Fibroblast of skin of abdomen (primary cell): ENCODE measurements at regions not wholly inside any gene's neighbourhood (a gene's known extent, or its start where the extent isn't known, plus 50 kb on each side); places are given as distances from the start of the nearest gene placed in this dataset.
"Not testable (repeated sequence)": the region's sequence is repeated elsewhere in the genome, so short reads cannot be mapped to it uniquely, and the experiment has no call there.

Source experiments
- DNase-seq: peaks from one replicate; pipeline ENCODE4 v3.0.0-alpha.2; 2013

DNA sequence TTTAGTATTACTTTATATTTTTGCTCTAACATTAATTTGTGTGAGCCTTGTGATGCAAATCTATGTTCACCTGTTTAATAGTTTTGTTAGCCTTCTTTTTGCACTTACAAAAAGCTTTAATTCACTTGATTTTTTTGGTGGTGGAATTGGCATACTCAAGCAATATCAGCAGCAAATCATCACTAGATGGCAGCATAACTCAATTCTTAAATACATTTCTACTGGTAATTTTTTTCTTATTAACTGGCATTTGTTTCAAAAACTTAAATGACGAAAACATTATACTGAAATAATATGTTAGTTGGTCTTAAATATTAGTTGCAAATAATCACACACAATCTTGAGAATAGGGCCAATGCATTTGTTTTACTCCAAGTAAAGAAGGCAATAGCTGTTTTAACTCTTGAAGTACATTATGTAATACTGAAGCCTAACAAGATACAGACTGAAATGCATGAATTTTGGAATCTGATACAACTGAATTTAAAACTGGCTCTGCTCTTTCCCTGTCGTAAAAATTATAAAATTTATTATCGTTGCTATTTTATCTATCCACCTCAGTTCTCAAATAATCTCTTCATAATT is 151.5 kb downstream of the ATXN7L3B start:
- peak; percentile 37 for DNase-seq

DNA sequence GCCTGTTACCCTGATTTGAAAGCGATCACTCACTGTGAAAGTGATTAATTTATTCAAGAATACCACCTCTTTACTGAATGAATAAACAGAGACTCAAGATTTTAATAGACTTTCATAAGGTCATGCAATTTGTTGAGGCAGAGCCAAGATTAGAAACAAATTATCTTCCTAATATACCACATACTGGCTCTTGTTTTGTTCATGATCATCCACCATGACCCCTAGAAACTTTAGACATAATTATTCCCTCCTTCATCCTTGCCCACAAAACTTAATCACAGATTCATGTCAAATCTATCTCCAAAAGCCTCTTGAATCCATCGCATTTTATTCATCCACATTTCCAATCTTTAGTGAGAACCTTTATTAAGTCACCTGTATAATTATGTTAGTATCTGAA is 152.3 kb downstream of the ATXN7L3B start:
- DNase-seq = no peak

DNA sequence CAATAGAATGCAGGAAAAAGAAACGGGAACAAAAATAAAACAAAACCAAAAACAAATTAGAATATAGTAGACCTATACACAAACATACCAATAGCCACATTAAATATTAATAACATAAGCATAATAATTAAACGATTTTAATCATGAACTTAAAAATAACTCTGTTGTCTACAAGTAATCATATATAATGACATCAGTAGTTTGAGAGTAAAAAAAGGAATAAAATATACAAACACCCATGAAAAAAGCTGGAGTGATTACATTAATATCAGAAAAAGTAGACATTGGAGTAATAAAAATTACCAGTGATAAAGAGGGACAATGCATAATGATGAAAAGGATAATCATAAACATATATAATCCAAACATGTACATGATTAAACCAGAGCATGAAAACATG is 181.8 kb downstream of the ATXN7L3B start:
- DNase-seq = no peak

DNA sequence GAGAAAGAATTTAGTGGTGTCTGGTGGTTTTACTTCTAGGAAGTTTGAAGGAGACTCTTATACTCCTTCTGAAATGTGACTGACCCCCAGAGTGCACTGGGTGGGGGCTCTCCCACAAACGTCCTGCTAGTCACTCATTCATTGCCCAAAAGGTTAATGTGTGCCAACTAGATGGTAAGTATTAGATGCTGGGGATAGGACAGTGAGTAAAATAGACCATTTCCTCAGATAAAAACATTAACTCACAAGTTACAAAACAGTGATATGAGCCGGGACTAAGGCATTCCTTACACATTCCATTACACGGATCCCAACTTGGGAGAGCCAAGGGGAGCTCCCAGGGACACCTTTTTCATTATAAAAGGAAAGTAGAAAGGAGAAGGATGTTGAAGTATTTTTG is 185.1 kb downstream of the ATXN7L3B start:
- DNase-seq = peak; percentile 1

DNA sequence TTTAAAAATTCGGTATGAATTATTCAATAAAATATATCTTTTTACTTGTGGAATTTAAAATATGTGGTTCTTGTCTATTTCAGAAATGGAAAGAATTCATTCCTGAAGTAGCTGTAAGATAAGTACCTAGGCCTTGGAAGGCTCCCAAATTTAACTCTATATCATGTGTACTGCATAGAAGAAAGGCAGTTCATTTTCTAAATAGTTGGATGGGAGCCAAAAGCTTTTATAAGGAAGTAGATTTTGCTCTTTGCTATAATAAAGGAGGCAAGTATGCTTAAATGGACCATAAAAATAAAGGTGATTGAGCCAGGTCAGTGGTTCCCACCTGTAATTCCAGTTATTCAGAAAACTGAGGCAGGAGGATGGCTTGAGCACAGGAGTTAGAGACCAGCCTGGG is 187.5 kb downstream of the ATXN7L3B start:
- peak; percentile 75 for DNase-seq

DNA sequence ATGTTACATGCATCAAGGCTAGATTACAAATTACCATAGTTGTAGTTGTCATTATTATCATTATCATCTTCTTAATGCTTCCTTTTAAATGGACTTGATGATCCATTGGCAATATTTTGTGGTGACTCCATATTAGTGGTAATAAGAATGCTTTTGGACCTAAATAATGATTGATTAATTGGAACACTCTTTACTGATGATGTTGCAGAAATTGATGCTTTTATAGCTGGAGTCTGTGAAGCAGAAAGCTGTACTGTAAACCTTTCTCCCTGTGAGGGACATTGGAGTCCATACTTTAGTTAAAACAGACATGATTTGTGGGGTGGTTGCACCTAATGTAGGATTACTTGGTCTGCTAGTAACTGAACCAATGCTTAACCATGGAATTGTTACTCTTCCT is 190.4 kb downstream of the ATXN7L3B start:
- DNase-seq = no peak

DNA sequence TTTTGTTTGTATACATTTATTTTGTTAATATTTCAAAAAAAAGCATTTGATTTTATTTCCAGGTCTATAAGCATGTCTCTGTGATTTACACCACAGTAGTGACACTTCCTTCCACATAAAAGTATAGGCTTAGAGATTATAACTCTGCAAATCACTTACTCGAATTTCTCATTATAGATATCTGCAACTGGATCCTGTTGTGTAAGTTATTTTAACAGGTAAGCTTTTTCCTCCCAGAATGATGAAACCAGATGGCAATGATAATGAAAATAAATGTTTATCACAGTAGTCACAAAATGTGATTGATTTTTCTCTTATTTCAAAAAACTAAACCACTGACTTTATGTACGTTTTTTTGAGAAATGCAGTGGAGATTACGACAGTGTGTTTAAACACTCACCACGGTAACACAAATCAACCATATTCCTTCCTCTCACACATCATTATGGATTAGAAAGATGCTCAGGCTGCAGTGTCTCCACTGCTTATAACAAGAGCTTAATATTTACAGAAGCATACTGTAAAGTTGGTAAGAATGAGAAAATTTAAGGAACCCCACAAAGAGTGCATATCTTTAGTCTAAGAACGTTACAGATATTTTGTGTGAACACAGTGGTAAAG is 194.6 kb downstream of the ATXN7L3B start:
- no peak for DNase-seq

DNA sequence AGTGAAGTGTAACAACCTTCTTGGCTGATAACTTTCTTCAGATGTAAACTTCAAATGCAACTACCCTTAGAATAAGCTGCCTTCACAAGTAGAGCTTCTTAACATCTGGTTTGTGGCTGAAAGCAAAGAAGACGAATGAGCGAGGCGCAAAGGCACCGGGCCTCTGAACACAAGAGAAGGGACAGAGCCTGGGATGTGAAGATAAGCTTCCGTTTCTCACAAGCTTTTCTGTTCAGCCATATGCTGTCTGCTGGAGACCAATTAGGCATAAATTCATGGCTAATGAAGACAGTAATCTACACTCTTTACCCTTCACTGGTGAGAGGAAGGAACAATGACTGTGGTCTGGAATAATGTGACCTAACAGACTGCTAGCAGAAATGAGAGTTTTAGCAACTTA is 195.2 kb downstream of the ATXN7L3B start:
- no peak for DNase-seq

DNA sequence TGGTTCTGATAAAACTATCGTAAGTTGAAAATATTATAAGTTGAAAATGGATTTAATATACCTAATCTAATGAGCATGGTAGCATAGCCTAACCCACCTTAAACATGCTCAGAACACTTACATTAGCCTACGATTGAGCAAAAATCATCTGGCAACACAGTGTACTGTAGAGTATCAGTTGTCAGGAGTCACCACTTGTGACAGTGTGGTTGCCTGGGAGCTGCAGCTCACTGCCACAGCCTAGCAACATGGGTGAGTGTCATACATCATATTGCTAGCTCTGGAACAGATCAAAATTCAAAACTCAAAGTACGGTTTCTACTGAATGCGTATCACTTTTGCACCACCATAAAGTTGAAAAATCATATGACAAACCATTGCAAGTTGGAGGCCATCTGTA is 203.5 kb downstream of the ATXN7L3B start:
- no peak for DNase-seq

DNA sequence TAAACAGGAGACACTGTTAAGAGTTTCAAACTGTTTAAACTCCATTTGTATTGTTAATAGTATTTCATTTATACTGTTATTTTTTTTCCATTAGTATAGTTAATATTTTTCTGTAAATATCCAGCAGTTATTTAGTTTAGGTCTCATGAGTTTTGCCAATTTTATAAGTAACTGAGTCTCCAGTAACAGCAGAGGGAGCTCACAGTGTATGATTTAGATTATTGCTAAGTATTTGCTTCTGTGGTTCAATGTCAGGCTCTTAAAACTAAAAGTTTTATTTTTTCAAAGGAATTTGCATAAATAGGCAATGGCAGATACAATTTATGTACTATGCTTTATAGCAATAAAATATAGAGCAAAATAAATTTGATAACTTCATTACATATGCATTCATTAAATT is 209.7 kb downstream of the ATXN7L3B start:
- peak; percentile 26 for DNase-seq

DNA sequence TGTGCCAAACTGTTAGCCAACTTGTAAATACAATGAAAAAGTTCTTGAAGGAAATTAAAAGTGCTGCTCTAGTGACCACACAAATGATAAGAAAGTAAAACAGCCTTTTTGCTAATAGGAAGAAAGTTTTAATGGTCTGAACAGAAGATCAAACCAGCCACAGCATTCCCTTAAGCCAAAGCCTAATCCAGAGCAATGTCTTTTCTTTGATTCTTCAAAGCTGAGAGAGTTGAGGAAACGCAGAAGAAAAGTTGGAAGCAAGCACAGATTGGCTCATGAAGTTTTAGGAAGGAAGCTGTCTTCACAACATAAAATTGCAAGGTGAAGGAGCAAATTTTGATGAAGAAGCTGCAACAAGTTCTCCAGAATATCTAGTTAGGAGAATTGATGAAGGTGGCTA is 213.8 kb downstream of the ATXN7L3B start:
- DNase-seq = no peak

DNA sequence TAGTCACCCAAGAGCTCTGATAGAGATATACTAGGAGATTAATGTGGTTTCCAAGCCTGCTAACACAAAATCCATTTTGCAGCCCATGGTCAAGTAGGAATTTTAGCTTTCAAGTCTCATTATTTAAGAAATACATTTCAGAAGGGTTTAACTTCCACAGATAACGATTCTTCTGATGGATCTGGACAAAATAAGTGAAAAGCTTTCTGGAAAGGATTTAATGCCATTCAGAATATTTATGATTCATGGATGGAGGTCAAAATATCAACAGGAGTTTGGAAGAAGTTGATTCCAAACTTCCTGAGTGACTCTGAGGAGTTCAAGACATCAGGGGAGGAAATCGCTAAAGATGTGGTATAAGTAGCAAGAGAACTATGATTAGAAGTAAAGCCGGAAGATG is 214.6 kb downstream of the ATXN7L3B start:
- no peak for DNase-seq

DNA sequence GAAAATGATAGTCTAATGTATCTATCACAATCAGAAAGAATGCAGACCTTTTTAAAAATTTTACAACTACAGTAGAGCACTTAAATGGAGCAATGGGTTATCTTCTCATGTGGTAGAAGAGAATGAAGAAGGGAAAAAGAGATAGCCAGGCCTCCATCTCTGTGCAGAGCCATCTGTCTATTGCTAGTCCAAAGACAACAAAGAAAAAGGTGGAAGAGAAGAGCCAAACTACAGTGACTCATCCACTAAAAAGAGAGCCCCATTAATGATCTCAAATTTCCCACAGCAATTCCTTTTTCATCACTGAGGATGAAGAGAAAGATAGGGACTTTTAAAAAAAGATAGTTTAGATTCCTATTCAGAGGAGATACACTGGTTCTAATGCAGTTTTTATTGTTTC is 232.9 kb downstream of the ATXN7L3B start:
- DNase-seq = no peak

DNA sequence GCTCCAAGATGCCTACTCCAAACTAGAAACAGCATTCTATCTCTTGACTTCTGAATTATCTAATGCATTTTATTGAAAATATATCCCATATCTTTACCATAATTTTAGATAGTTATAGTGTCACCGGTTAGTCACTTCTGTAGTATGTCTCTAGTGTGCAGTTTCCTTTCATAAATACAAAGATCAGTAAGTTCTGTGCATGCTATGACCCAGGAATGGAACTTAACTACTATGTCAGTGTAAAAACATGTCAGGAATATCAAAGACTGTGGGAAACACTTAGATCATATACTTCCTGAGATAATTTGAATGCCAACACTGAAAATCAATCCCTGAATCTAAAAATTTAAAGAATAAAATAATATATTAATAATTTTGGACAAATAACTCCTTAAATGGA is 237.6 kb downstream of the ATXN7L3B start:
- no peak for DNase-seq

DNA sequence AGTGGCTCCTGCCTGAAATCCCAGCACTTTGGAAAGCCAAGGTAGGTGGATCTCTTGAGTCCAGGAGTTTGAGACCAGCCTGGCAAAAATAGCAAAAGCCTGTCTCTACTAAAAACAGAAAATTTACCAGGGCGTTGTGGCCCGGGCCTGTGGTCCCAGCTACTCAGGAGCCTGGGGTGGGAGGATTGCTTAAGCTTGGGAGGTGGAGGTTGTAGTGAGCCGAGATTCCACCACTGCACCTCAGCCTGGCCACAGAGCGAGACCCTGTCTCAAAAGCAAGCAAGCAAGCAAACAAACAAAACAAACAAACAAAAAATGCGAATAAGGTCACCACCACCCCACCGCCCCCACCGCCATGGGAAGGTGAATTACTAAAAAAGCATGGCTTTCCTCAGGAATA is 238.7 kb downstream of the ATXN7L3B start:
- DNase-seq = no peak

DNA sequence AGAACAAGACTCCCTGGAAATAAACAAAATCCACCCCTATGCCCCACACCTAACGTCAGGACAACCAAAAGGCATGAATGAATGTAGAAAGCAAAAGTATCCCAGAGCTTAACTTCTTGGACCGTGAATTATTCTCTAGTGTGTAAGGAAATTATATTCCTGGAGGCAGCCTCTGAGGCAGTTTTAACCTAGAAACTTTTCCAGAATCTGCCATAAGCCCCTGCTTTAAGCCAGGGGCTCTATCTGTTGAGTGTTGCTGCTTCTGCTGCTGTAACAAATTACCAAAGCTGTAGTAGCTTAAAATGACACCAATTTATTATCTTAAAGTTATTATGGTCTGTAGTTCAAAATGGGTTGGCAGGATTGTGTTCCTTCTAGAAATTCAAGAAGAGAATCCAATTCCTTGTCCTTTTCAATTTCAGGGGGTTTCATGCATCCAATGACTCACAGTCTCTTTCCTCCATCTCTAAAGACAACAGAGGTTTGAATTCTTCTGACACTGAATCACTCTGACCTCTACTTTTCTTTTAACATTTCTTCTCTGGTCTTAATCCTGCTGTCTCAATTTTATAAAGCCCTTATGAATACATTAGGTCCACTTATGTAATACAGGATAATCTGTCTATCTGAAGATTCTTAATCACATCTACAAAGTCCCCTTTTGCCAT is 242.7 kb downstream of the ATXN7L3B start:
- peak; percentile 84 for DNase-seq

DNA sequence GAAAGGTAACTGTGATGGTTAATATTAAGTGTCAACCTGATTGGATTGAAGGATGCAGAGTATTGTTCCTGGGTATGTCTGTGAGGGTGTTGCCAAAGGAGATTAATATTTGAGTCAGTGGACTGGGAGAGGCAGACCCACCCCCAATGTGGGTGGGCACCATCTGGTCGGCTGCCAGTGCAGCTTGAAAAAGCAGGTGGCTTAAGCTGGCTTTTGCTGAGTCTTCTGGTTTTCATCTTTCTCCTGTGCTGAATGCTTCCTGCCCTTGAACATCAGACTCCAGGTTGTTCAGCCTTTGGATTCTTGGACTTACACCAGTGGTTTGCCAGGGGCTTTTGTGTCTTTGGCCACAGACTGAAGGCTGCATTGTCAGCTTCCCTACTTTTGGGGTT is 243.2 kb downstream of the ATXN7L3B start:
- DNase-seq = not testable (repeated sequence)

DNA sequence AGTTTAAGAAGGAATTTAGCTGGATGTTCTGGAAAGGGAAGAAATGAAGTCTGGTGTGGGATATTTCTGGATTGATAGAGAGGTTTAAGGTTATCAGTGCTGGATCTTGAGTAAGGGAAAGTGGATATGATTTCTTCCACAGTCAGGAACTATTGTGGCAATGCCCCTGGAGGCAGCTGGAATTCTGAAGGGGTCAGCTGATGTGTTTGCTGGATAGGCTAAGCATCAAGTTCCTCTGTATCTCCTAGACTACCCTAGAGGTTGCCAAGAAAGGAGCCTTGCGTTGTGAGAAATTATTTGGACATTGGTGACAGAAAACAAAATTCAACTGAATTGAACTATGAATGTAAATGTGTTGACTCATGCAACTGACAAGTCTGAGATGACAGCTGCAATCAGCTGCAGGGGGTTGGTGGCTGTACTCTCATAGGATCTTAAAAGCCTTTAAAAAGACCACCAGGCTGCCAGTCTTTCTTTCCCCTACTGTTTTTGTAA is 244.4 kb downstream of the ATXN7L3B start:
- DNase-seq = no peak

DNA sequence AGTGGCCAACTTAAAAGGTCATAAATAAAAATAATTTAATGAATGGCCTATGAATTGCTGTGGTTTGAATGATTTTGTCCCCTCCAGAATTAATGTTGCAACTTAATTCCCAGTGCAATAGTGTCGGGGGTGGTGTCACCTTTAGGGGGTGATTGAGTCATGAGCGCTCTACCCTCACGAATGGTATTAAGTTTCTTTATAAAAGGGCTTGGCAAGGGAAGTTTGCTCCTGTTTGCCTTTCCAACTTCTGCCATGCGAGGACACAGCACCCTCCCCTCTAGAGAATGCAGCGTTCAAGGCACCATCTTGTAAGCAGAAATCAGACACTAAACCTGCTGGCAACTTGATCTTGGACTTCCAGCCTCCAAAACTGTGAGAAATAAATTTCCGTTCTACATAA is 253.3 kb downstream of the ATXN7L3B start:
- no peak for DNase-seq

DNA sequence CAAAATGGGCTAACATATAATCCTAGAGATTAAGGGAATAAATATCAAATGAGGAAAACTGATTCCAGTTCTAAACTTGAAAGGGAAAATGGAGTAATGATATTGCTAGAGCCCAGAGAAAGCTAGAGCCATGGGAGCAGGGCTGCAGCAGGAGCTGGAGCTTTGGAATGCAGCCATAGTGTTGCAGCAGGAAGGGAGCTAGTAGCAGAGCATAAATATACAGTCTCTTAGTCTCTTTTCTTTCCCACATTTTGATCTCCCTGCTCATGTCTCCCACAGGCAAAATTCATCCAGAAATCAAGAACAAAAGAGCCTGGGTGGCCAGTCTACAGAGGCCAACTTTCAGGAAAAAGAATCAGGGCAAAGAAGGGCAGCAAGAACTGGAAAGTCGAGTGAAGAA is 253.7 kb downstream of the ATXN7L3B start:
- no peak for DNase-seq

DNA sequence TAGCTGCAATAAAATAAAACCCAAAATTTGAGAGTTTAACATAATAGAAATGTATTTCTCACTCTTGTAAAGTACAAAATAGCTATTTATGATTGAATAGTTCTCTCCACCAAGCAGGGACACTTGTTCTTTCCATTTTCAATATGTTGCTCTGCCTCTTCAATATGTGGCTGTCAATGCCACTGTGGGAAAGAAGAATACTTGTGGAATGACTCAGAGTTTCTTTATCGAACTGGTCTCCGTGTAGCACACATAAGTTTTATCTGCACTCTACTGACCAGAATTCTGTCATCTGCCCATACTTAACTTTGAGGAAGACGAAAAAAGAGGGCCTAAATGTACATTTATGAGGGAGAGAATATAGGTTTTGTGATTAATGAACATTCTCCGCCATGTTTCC is 256.9 kb downstream of the ATXN7L3B start:
- no peak for DNase-seq

DNA sequence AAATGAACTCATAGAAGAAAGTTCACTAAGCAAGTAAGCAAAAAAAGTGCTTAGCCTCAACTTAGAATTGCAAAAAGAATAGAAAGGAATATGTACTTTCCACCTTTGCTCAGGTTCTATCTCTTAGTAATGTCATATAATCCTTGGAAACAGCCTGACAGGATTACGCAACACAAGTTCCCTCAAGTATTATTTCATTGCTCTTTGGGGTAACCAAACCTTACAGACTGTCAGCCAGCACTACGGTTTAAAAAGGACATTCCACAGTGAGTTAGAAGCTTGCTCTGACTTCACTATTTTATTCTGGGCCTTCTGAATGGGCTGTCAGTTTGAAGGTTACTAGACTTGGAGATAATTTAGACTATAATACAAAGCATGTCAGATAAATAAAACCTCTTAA is 264.0 kb downstream of the ATXN7L3B start:
- no peak for DNase-seq

DNA sequence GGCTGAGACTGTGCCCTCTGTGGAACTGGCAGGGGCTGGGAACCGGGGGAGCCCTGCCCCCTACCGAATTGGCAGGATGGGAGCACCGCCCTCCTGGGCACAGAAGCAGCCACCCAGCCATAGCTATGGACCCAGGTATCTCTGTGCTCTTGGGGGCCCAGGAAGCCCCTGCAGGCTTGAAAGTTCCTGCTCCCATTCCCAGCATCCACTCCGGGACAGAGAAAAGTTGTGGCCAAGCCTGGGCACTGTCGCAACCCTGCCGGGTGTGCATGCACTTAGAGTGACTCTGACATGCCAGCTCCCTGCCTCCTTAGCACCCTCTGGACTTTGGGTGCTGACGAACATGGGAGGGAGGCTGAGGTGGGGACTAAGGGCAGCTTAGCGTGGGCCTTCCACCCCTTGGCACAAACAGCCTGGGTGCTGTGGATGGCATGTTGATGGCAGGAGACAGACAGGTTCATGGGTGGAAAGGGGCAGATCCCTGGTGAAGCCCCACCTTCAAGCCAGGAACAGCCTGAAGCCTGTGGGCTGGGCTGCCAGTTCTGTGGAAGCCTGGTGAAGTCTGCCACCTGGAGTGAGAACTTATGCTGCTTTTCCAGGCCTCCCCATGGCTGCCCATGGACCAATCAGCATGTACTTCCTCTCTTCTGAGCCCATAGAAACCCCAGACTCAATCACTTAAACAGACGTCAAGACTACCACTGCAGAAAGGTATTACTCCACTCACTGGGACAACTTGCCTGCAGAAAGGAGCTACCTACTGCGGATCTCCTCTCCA is 279.0 kb downstream of the ATXN7L3B start:
- DNase-seq = no peak

DNA sequence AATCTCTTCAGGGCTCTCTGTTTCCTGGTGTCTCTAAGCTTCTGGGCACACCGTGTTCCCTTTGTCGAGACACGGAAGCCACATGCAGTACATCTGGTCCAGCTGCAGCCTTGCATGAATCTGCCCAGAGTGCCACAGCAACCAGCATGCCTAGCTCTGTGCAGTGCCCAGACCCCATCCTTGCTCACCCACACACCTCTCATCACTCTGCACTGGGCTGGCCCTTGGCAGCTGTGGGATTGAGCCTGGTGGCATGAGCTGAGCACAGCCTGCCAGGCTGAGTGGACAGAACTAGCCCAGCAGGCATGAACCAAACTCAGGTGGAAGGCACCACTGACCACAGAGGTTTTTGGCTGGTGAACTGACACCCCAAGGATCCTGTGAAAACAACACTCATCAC is 279.9 kb downstream of the ATXN7L3B start:
- DNase-seq = no peak
